ENCODE measurements at regions not wholly inside any gene's neighbourhood (a gene's known extent, or its start where the extent isn't known, plus 50 kb on each side); places are given as distances from the start of the nearest gene placed in this dataset.
A peak's percentile ranks its signal among the peaks of the same experiment; 100 is the strongest.
"Not testable (repeated sequence)": the region's sequence is repeated elsewhere in the genome, so short reads cannot be mapped to it uniquely, and the experiment has no call there.

- no peak for DNase-seq (ENCODE audit: low read depth, low spot score)
- in situ Hi-C loops (cut with HindIII; ENCODE audit: low pct_unique_long_range_greater_than_20kb, low sequenced_read_pairs), result no loop called here
Observed at GRCh38 chr16:51289336-51289735, 138.3 kb upstream of the SALL1 start.

GRCh38 chr16:51287121-51287755, 136.2 kb upstream of the SALL1 start:
- no peak for DNase-seq (ENCODE audit: low read depth, low spot score)
- in situ Hi-C loops (cut with HindIII; ENCODE audit: low pct_unique_long_range_greater_than_20kb, low sequenced_read_pairs), result no loop called here

- in situ Hi-C loops (cut with HindIII; ENCODE audit: low pct_unique_long_range_greater_than_20kb, low sequenced_read_pairs), result no loop called here
- DNase-seq (ENCODE audit: low read depth, low spot score), result no peak
Observed at GRCh38 chr16:51286272-51286671, 135.2 kb upstream of the SALL1 start.

GRCh38 chr16:51276336-51276735, 125.3 kb upstream of the SALL1 start:
- no peak for DNase-seq (ENCODE audit: low read depth, low spot score)
- in situ Hi-C loops (cut with HindIII; ENCODE audit: low pct_unique_long_range_greater_than_20kb, low sequenced_read_pairs), result no loop called here

GRCh38 chr16:51272420-51272819, 121.3 kb upstream of the SALL1 start:
- in situ Hi-C loops (cut with HindIII; ENCODE audit: low pct_unique_long_range_greater_than_20kb, low sequenced_read_pairs), result no loop called here
- DNase-seq (ENCODE audit: low read depth, low spot score), result peak; percentile 2

- no peak for DNase-seq (ENCODE audit: low read depth, low spot score)
- in situ Hi-C loops (cut with HindIII; ENCODE audit: low pct_unique_long_range_greater_than_20kb, low sequenced_read_pairs), result no loop called here
Observed at GRCh38 chr16:51271156-51271701, 120.2 kb upstream of the SALL1 start.

GRCh38 chr16:51268237-51268636, 117.2 kb upstream of the SALL1 start:
- in situ Hi-C loops (cut with HindIII; ENCODE audit: low pct_unique_long_range_greater_than_20kb, low sequenced_read_pairs), result no loop called here
- no peak for DNase-seq (ENCODE audit: low read depth, low spot score)

- no peak for DNase-seq (ENCODE audit: low read depth, low spot score)
- in situ Hi-C loops (cut with HindIII; ENCODE audit: low pct_unique_long_range_greater_than_20kb, low sequenced_read_pairs), result no loop called here
Observed at GRCh38 chr16:51267681-51268080, 116.6 kb upstream of the SALL1 start.

- in situ Hi-C loops (cut with HindIII; ENCODE audit: low pct_unique_long_range_greater_than_20kb, low sequenced_read_pairs), result no loop called here
Observed at GRCh38 chr16:51262428-51262827, 111.4 kb upstream of the SALL1 start.

GRCh38 chr16:51261919-51262318, 110.8 kb upstream of the SALL1 start:
- DNase-seq (ENCODE audit: low read depth, low spot score), result no peak
- in situ Hi-C loops (cut with HindIII; ENCODE audit: low pct_unique_long_range_greater_than_20kb, low sequenced_read_pairs), result no loop called here

More at GRCh38 chr16:51262428-51262827, 111.4 kb upstream of the SALL1 start:
- DNase-seq (ENCODE audit: low read depth, low spot score), result no peak

- in situ Hi-C loops (cut with HindIII; ENCODE audit: low pct_unique_long_range_greater_than_20kb, low sequenced_read_pairs), result no loop called here
- no peak for DNase-seq (ENCODE audit: low read depth, low spot score)
Observed at GRCh38 chr16:51255349-51255972, 104.4 kb upstream of the SALL1 start.

- DNase-seq (ENCODE audit: low read depth, low spot score); in situ Hi-C loops (cut with HindIII; ENCODE audit: low pct_unique_long_range_greater_than_20kb, low sequenced_read_pairs): not testable (repeated sequence)
Observed at GRCh38 chr16:51254390-51254789, 103.3 kb upstream of the SALL1 start.

GRCh38 chr16:51248217-51248616, 97.1 kb upstream of the SALL1 start:
- in situ Hi-C loops (cut with HindIII; ENCODE audit: low pct_unique_long_range_greater_than_20kb, low sequenced_read_pairs), result no loop called here
- DNase-seq (ENCODE audit: low read depth, low spot score), result no peak

GRCh38 chr16:51245658-51245995, 94.6 kb upstream of the SALL1 start:
- DNase-seq (ENCODE audit: low read depth, low spot score), result no peak
- in situ Hi-C loops (cut with HindIII; ENCODE audit: low pct_unique_long_range_greater_than_20kb, low sequenced_read_pairs), result no loop called here

GRCh38 chr16:51244887-51245657, 94.0 kb upstream of the SALL1 start:
- no peak for DNase-seq (ENCODE audit: low read depth, low spot score)
- in situ Hi-C loops (cut with HindIII; ENCODE audit: low pct_unique_long_range_greater_than_20kb, low sequenced_read_pairs), result no loop called here

- in situ Hi-C loops (cut with HindIII; ENCODE audit: low pct_unique_long_range_greater_than_20kb, low sequenced_read_pairs), result no loop called here
- DNase-seq (ENCODE audit: low read depth, low spot score), result no peak
Observed at GRCh38 chr16:51243936-51244436, 92.9 kb upstream of the SALL1 start.

- in situ Hi-C loops (cut with HindIII; ENCODE audit: low pct_unique_long_range_greater_than_20kb, low sequenced_read_pairs), result no loop called here
- DNase-seq (ENCODE audit: low read depth, low spot score), result no peak
Observed at GRCh38 chr16:51242296-51242994, 91.4 kb upstream of the SALL1 start.

- in situ Hi-C loops (cut with HindIII; ENCODE audit: low pct_unique_long_range_greater_than_20kb, low sequenced_read_pairs), result no loop called here
- no peak for DNase-seq (ENCODE audit: low read depth, low spot score)
Observed at GRCh38 chr16:51239196-51239595, 88.1 kb upstream of the SALL1 start.
